WI38 (cell line): ENCODE measurements at regions not wholly inside any gene's neighbourhood (a gene's known extent, or its start where the extent isn't known, plus 50 kb on each side); places are given as distances from the start of the nearest gene placed in this dataset.
"Not testable (repeated sequence)": the region's sequence is repeated elsewhere in the genome, so short reads cannot be mapped to it uniquely, and the experiment has no call there.

ENCODE experiments used
- H3K4me3 ChIP-seq: 2 replicates; pipeline ENCODE4 v1.5.1; 2011; ENCODE audit warnings: low read depth, mild to moderate bottlenecking, control low read depth, low read length
- TF ChIP-seq, protein P1 (sequence below): IDR thresholded peaks from 2 replicates; pipeline ENCODE4 v1.5.1; 2012; ENCODE audit warnings: low read depth, mild to moderate bottlenecking, control low read depth, low read length

DNA sequence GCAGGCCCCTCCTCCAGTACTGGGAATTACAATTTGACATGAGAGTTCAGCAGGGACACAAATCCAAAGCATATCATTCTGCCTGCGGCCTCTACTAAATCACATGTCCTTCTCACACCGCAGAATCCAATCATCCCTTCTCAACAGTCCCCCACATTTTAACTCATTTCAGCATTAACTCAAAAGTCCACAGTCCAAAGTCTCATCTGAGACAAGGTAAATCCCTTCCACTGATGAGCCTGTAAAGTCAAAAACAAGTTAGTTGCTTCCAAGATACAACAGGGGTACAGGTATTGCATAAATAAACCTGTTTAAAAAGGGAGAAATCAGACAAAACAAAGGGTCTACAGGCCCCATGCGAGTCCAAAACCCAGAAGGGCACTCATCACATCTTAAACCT, 64.0 kb downstream of the EBNA1BP2 start:
- TF ChIP-seq, protein P1, sequence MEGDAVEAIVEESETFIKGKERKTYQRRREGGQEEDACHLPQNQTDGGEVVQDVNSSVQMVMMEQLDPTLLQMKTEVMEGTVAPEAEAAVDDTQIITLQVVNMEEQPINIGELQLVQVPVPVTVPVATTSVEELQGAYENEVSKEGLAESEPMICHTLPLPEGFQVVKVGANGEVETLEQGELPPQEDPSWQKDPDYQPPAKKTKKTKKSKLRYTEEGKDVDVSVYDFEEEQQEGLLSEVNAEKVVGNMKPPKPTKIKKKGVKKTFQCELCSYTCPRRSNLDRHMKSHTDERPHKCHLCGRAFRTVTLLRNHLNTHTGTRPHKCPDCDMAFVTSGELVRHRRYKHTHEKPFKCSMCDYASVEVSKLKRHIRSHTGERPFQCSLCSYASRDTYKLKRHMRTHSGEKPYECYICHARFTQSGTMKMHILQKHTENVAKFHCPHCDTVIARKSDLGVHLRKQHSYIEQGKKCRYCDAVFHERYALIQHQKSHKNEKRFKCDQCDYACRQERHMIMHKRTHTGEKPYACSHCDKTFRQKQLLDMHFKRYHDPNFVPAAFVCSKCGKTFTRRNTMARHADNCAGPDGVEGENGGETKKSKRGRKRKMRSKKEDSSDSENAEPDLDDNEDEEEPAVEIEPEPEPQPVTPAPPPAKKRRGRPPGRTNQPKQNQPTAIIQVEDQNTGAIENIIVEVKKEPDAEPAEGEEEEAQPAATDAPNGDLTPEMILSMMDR = no peak
- no peak overlapping the region for H3K4me3 ChIP-seq

DNA sequence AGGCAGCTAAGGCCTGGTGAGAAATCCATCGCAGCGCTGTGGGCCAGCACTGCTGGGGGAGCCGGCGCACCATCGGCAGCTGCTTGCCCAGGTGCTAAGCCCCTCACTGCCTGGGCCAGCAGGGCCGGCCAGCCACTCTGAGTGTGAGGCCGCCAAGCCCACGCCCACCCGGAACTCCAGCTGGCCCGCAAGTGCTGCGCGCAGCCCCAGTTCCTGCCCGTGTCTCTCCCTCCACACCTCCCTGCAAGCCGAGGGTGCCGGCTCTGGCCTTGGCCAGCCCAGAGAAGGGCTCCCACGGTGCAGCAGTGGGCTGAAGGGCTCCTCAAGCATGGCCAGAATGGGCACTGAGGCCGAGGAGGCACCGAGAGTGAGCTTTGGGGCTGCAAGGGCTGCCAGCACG, 64.4 kb downstream of the EBNA1BP2 start:
- TF ChIP-seq, protein P1 = no peak
- no peak overlapping the region for H3K4me3 ChIP-seq

DNA sequence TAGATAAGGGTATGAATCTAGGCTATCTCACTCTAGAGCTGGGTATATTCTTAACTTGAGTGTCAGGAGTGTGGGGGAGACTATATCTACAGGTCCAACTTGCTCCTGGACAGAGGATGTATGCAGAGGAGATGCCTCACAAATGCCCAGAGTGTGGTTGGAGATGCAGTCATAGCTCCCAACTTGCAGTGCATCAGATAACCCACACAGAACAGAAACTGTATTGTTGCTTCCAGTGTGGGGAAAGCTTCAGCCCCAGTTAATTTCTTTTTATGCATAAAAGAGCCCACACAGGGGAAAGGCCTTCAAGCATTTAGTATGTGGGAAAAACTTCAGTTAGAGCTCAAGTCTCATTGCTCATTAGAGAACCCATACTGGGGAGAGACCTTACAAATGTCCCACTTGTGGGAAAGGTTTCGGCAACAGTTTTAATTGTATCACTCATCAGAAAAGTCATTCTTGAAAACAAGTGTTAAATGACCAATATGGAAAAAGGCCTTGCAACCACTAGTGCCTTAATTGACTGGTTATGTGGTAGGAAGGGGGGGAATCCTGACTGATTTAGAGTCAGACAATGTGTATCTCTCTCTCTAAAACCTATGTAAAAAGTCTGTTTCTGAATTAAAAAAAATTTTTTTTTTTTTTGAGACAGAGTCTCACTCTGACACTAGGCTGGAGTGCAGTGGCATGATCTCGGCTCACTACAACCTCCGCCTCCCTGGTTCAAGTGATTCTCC, 67.9 kb downstream of the EBNA1BP2 start:
- H3K4me3 ChIP-seq = no peak overlapping the region
- TF ChIP-seq, protein P1 = no peak

DNA sequence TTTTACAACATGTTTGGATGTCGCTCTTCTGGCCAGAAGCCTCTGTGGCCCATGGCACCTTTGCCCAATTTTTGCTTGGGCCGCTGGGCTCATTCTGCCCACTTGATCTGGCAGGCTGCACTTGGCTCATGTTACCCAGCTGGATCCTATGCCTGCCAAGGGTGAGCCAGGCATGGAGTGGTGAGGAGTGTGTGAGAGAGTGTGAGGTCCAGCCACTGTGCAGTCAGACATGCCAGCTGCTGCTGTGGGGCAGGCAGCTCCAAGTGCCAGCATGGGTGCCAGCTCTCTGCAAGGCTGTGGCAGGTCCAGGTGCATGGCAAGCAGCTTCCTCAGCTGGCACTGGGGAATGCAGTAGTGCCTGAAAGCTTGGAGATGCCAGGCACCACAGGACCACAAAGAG, 71.0 kb downstream of the EBNA1BP2 start:
- TF ChIP-seq, protein P1 = no peak
- H3K4me3 ChIP-seq = no peak overlapping the region

DNA sequence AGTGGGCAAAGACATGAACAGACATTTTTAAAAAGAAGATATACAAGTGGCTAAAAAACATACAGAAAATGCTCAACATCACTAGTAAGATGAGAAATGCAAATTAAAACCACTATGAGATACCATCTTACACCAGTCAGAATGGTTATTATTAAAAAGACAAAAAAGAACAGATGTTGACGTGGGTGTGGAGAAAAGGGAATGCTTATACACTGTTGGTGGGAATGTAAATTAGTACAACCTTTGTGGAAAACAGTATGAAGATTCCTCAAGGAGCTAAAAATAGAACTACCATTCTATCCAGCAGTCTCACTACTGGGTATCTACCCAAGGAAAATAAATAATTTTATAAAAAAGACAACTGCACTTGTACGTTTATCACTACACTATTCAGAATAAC, 73.9 kb downstream of the EBNA1BP2 start:
- no peak overlapping the region for H3K4me3 ChIP-seq
- TF ChIP-seq, protein P1 = no peak

DNA sequence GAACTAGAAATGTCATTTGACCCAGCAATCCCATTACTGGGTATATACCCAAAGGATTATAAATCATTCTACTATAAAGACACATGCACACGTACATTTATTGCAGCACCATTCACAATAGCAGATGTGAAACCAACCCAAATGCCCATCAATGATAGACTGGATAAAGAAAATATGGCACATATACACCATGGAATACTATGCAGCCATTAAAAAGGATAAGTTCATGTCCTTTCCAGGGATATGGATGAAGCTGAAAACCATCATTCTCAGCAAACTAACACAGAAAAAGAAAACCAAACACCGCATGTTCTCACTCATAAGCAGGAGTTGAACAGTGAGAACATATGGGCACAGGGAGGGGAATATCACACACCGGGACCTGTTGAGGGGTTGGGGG, 75.6 kb downstream of the EBNA1BP2 start:
- not testable (repeated sequence) for H3K4me3 ChIP-seq

DNA sequence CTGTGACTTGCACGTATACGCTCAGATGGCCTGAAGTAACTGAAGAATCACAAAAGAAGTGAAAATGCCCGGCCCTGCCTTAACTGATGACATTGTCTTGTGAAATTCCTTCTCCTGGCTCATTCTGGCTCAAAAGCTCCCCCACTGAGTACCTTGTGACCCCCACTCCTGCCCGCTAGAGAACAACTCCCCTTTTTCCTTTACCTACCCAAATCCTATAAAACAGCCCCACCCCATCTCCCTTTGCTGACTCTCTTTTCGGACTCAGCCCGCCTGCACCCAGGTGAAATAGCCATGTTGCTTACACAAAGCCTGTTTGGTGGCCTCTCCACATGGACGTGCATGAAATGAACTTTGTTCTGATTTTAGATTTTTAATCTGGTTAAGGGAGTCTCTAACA, 81.3 kb downstream of the EBNA1BP2 start:
- not testable (repeated sequence) for H3K4me3 ChIP-seq

DNA sequence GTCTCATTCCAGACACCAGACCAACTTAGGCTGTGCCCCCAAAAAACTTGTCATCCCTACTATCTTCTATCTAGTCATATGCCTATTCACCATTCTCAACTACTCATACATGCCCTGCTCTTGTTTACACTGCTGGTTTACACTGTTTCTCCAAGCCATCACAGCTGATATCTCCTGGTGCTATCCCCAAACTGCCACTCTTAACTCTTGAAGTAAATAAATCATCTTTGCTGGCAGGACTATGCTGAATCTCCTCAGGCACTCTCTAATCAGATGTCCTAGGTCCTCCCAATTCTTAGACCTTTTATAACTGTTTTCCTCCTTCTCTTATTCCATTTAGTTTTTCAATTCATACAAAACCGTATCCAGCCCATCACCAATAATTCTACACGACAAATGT, 81.9 kb downstream of the EBNA1BP2 start:
- H3K4me3 ChIP-seq = not testable (repeated sequence)

DNA sequence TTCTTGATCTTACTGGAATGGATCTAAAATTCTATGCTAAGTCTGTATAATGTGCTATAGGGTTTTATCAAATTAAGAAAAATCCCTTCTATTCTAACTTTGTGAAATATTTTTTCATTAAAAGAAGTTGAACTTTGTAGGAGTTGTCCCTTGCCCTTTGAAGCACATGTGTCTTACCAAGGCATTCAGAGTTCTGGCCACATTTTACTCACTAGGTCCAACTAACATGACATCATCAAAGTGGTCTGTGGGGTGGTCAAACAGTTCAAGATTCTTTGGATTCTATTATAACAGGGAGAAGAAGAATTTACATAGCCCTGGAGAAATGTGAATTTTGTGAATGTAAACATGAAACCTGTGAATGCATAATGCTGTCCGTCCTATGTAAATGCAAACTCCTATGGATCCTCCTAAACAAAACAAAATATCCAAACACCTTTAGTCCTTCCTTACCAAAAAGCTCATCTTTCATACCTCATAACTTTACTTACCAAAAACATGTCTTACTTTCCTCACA, 88.7 kb downstream of the EBNA1BP2 start:
- TF ChIP-seq, protein P1 = no peak
- H3K4me3 ChIP-seq = no peak overlapping the region
